Ishikawa (cell line): ENCODE measurements at regions not wholly inside any gene's neighbourhood (a gene's known extent, or its start where the extent isn't known, plus 50 kb on each side); places are given as distances from the start of the nearest gene placed in this dataset.

ENCODE experiments used
- CEBPB ChIP-seq: IDR thresholded peaks from 2 replicates; pipeline ENCODE4 v1.6.1; 2012
- CREB1 ChIP-seq: IDR thresholded peaks from 2 replicates; pipeline ENCODE4 v1.6.1; 2012; ENCODE audit warnings: low read depth
- EGR1 ChIP-seq: IDR thresholded peaks from 2 replicates; pipeline ENCODE4 v1.6.1; 2012
- EP300 ChIP-seq: IDR thresholded peaks from 2 replicates; pipeline ENCODE4 v1.6.1; 2012; ENCODE audit warnings: borderline replicate concordance
- FOXM1 ChIP-seq: IDR thresholded peaks from 2 replicates; pipeline ENCODE4 v1.6.1; 2012; ENCODE audit warnings: low read depth, borderline replicate concordance
- NFIC ChIP-seq: IDR thresholded peaks from 2 replicates; pipeline ENCODE4 v1.6.1; 2012
- RAD21 ChIP-seq: IDR thresholded peaks from 2 replicates; pipeline ENCODE4 v1.6.1; 2012; ENCODE audit warnings: low read depth
- TAF1 ChIP-seq: IDR thresholded peaks from 2 replicates; pipeline ENCODE4 v1.6.1; 2012; ENCODE audit warnings: low read depth, mild to moderate bottlenecking
- TCF12 ChIP-seq: IDR thresholded peaks from 2 replicates; pipeline ENCODE4 v1.6.1; 2012; ENCODE audit warnings: low read depth
- TEAD4 ChIP-seq: IDR thresholded peaks from 2 replicates; pipeline ENCODE4 v1.6.1; 2012
- YY1 ChIP-seq: IDR thresholded peaks from 2 replicates; pipeline ENCODE4 v1.6.1; 2012; ENCODE audit warnings: low read depth
- ZBTB7A ChIP-seq: IDR thresholded peaks from 2 replicates; pipeline ENCODE4 v1.6.1; 2012; ENCODE audit warnings: low read depth
- TF ChIP-seq, protein P1 (sequence below): IDR thresholded peaks from 2 replicates; pipeline ENCODE4 v1.6.1; 2012
- TF ChIP-seq, protein P2 (sequence below): IDR thresholded peaks from 2 replicates; pipeline ENCODE4 v1.6.1; 2012
- TF ChIP-seq, protein P3 (sequence below): IDR thresholded peaks from 2 replicates; pipeline ENCODE4 v1.6.1; 2012; ENCODE audit warnings: low read depth, mild to moderate bottlenecking

DNA sequence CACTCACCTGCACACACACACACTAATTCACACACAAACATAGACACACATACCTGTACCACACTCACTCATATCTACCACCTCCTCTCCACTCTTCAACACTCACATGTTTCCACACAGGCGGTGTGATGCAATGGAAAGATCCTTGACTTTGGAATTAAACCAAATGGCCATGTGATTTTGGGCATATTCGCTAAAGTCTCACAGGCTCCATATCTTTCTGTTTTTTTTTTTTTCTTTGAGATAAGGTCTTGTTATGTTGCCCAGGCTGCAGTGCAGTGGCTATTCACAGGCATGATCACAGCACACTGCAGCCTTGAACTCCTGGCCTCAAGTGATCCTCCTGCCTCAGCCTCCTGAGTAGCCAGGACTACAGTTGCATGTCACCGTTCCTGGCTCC lies 91.1 kb upstream of the MEX3C start:
- TF ChIP-seq FOXM1 = no peak
- TF ChIP-seq, protein P1, sequence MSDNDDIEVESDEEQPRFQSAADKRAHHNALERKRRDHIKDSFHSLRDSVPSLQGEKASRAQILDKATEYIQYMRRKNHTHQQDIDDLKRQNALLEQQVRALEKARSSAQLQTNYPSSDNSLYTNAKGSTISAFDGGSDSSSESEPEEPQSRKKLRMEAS = no peak
- no peak for TF ChIP-seq EGR1
- TF ChIP-seq EP300 = no peak
- no peak for TF ChIP-seq ZBTB7A
- no peak for TF ChIP-seq CREB1
- TF ChIP-seq YY1 = no peak
- no peak for TF ChIP-seq TEAD4
- no peak for TF ChIP-seq RAD21
- TF ChIP-seq, protein P2, sequence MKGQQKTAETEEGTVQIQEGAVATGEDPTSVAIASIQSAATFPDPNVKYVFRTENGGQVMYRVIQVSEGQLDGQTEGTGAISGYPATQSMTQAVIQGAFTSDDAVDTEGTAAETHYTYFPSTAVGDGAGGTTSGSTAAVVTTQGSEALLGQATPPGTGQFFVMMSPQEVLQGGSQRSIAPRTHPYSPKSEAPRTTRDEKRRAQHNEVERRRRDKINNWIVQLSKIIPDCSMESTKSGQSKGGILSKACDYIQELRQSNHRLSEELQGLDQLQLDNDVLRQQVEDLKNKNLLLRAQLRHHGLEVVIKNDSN = no peak
- TF ChIP-seq CEBPB = no peak
- TF ChIP-seq TCF12 = no peak

DNA sequence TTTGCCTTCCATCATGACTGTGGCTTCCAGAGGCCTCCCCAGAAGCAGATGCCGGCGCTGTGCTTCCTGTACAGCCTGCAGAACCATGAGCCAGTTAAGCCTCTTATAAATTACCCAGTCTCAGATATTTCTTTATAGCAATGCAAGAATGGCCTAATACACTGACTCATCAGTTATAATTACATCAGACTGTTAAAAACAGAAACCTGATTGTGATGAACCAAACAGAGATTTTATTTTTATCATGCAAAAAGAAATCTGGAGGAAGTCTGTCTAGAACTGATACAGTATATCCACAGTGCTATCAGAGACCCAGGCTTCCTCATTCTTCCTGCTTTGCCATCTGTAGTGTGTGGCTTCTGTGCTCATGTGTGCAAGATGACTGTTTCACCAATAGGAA lies 93.4 kb upstream of the MEX3C start:
- TF ChIP-seq, protein P2 = no peak
- TF ChIP-seq TEAD4 (no peak), EGR1 (no peak), FOXM1 (no peak), NFIC (no peak), ZBTB7A (no peak), RAD21 (no peak), YY1 (no peak)
- TF ChIP-seq, protein P1 = no peak
- TF ChIP-seq, protein P3, sequence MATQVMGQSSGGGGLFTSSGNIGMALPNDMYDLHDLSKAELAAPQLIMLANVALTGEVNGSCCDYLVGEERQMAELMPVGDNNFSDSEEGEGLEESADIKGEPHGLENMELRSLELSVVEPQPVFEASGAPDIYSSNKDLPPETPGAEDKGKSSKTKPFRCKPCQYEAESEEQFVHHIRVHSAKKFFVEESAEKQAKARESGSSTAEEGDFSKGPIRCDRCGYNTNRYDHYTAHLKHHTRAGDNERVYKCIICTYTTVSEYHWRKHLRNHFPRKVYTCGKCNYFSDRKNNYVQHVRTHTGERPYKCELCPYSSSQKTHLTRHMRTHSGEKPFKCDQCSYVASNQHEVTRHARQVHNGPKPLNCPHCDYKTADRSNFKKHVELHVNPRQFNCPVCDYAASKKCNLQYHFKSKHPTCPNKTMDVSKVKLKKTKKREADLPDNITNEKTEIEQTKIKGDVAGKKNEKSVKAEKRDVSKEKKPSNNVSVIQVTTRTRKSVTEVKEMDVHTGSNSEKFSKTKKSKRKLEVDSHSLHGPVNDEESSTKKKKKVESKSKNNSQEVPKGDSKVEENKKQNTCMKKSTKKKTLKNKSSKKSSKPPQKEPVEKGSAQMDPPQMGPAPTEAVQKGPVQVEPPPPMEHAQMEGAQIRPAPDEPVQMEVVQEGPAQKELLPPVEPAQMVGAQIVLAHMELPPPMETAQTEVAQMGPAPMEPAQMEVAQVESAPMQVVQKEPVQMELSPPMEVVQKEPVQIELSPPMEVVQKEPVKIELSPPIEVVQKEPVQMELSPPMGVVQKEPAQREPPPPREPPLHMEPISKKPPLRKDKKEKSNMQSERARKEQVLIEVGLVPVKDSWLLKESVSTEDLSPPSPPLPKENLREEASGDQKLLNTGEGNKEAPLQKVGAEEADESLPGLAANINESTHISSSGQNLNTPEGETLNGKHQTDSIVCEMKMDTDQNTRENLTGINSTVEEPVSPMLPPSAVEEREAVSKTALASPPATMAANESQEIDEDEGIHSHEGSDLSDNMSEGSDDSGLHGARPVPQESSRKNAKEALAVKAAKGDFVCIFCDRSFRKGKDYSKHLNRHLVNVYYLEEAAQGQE = no peak

DNA sequence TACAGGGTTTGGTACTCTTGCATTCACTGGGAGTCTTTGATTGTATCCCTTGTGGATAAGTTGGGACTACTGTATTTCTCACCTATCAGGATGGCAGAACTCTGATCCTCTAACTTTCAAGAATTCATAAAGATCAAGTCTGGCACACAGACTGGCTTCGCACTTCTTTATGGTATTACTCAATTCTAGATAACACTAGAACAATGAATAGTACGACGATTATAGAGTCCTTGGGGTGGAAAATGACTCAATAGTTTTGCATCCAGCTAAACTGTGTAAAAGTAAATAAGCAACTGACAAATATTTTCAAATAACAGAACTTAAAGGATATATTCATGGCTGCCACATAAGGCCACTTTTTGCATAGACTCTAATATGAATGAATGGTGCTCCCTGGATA lies 103.4 kb upstream of the MEX3C start:
- TF ChIP-seq EP300 = no peak
- TF ChIP-seq, protein P2 = no peak
- TF ChIP-seq, protein P1 = no peak
- TF ChIP-seq CREB1 = no peak
- no peak for TF ChIP-seq ZBTB7A
- TF ChIP-seq TCF12 = no peak
- TF ChIP-seq FOXM1 = no peak
- TF ChIP-seq, protein P3 = no peak
- TF ChIP-seq YY1 = no peak
- no peak for TF ChIP-seq EGR1

DNA sequence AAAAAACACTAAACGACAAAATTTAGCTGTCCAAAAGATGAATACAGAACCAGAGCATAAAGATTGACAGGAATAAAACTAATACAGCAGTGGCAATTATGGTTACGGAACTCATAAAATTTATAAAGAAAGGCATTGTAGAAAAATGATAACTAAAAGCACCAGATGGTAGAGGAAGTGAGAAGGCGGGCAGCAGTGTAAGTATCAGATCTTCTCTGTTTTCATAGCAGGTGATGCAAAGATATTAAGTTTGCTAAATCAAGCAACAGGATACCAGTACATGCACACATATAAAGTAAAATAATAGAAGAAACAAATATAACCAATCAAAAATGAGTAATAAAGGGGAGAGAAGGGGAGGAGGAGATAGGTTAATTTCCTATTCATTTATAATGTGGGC lies 103.9 kb upstream of the MEX3C start:
- TF ChIP-seq EGR1 (no peak), YY1 (no peak), FOXM1 (no peak), RAD21 (no peak), TCF12 (no peak), TAF1 (no peak), ZBTB7A (no peak), CEBPB (no peak), NFIC (no peak), CREB1 (no peak), TEAD4 (no peak), EP300 (no peak)
- TF ChIP-seq, protein P2 = no peak
- TF ChIP-seq, protein P3 = no peak
- TF ChIP-seq, protein P1 = no peak
